Transverse colon (tissue), 4 donors: ENCODE measurements at regions not wholly inside any gene's neighbourhood (a gene's known extent, or its start where the extent isn't known, plus 50 kb on each side); places are given as distances from the start of the nearest gene placed in this dataset.
"Not testable (repeated sequence)": the region's sequence is repeated elsewhere in the genome, so short reads cannot be mapped to it uniquely, and the experiment has no call there.

Source experiments
- DNase-seq: peaks from one replicate; pipeline ENCODE4 v3.0.0-alpha.2; 2019
- H3K27ac ChIP-seq, 4 donors: fragments of 200-600 bp; sonication (generic); 2 replicates each; pipeline ENCODE4 v1.5.1; 2016 to 2018; ENCODE audit warnings: inconsistent platforms in 4 of 4
- H3K27me3 ChIP-seq: fragments of 200-600 bp; sonication (generic); 2 replicates; pipeline ENCODE4 v1.5.1; 2017; ENCODE audit warnings: inconsistent platforms
- H3K36me3 ChIP-seq, 4 donors: fragments of 200-600 bp; sonication (generic); 2 replicates each; pipeline ENCODE4 v1.5.1; 2017 to 2019; ENCODE audit warnings: inconsistent platforms in 4 of 4
- H3K4me1 ChIP-seq, 4 donors: fragments of 200-600 bp; sonication (generic); 2 replicates each; pipeline ENCODE4 v1.5.1; 2017 to 2020; ENCODE audit warnings: inconsistent platforms in 4 of 4
- H3K4me3 ChIP-seq, 4 donors: fragments of 200-600 bp; sonication (generic); 1 replicate in 1 of 4; 2 replicates in 3 of 4; pipeline versions ENCODE4 v1.5.1 to v1.6.1; 2017 to 2019; ENCODE audit warnings: inconsistent platforms in 4 of 4
- H3K9me3 ChIP-seq, 2 donors: fragments of 200-600 bp; sonication (generic); 2 replicates each; pipeline ENCODE4 v1.5.1; 2017 to 2019; ENCODE audit warnings: inconsistent platforms in 2 of 2
- EP300 ChIP-seq: sonication (generic); formaldehyde crosslinking; IDR thresholded peaks from one replicate; pipeline ENCODE4 v1.6.1; 2017; ENCODE audit warnings: antibody characterized with exemption, low read depth
- POLR2A ChIP-seq: fragments of 450-650 bp; IDR thresholded peaks from one replicate; pipeline ENCODE4 v1.6.1; 2016; ENCODE audit warnings: antibody characterized with exemption, mild to moderate bottlenecking, moderate library complexity
- POLR2AphosphoS5 ChIP-seq, 3 donors: sonication (generic); formaldehyde crosslinking; IDR thresholded peaks; one replicate each; pipeline ENCODE4 v1.6.1; 2016; ENCODE audit warnings: antibody characterized with exemption in 3 of 3
- WGBS, 2 donors: methylation state at CpG; one replicate each; pipeline ENCODE4 v1.1.5; 2018; ENCODE audit warnings: low coverage in 1 of 2; 5-methylcytosine and 5-hydroxymethylcytosine counted together
- in situ Hi-C, 4 donors: fragments of 200-750 bp; cut with MboI; loops; one replicate each; pipeline versions ENCODE4 v1.15.0 to v1.15.1; 2017; ENCODE audit warnings: low sequenced_read_pairs in 3 of 4, low pct_ligation_motif_present in 1 of 4, low pct_unique_long_range_greater_than_20kb in 1 of 4
- intact Hi-C: fragments of 100-400 bp; cut with DNase I; formaldehyde crosslinking; loops from one replicate; pipeline ENCODE4 v1.15.1; 2023; ENCODE audit warnings: low total_unique reads
- TF ChIP-seq, protein P1 (sequence below), 5 experiments: fragments of 200-600 bp in 3 of 5; fragments of 450-650 bp in 2 of 5; sonication (generic) in 3 of 5; IDR thresholded peaks; 1 replicate in 2 of 5; 2 replicates in 3 of 5; pipeline ENCODE4 v1.5.1; 2016 to 2017; ENCODE audit warnings: antibody characterized with exemption in 5 of 5, inconsistent platforms in 3 of 5, mild to moderate bottlenecking in 2 of 5, moderate library complexity in 1 of 5

DNA sequence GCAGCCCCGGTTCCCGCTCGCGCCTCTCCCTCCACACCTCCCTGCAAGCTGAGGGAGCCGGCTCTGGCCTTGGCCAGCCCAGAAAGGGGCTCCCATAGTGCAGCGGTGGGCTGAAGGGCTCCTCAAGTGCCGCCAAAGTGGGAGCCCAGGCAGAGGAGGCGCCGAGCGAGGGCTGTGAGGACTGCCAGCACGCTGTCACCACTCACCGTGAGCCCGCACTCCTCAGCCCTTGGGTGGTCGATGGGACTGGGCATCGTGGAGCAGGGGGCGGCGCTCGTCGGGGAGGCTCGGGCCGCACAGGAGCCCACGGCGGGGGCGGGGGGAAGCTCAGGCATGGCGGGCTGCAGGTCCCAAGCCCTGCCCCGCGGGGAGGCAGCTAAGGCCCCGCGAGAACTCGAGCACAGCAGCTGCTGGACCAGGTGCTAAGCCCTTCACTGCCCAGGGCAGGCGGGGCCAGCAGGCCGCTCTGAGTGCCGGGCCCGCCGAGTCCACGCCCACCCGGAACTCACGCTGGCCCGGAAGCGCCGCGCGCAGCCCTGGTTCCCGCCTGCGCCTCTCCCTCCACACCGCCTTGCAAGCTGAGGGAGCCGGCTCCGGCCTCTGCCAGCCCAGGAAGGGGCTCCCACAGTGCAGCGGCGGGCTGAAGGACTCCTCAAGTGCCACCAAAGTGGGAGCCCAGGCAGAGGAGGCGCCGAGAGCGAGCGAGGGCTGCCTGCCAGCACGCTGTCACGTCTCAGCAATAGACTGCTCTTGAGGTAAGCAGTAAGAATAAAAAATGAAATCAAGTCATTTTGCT is 670.2 kb upstream of the CTNND2 start:
- in situ Hi-C loops, H3K36me3 ChIP-seq, H3K27ac ChIP-seq, H3K9me3 ChIP-seq, DNase-seq, H3K4me3 ChIP-seq, H3K4me1 ChIP-seq, H3K27me3 ChIP-seq, intact Hi-C loops: not testable (repeated sequence)
- WGBS, 2 donors = 95% methylated on average over 30 of the region's 56 CpGs; no CpG with 5 or more reads in 1 of the 2 donors

- H3K4me3 ChIP-seq, H3K36me3 ChIP-seq, DNase-seq, intact Hi-C loops, in situ Hi-C loops, H3K9me3 ChIP-seq, H3K27ac ChIP-seq, H3K4me1 ChIP-seq, H3K27me3 ChIP-seq: not testable (repeated sequence)
- WGBS, 2 donors = 95% methylated on average over 29 of the region's 30 CpGs; no CpG with 5 or more reads in 1 of the 2 donors
Observed at GRCh38 chr5:12573916-12574297, 669.7 kb upstream of the CTNND2 start.

DNA sequence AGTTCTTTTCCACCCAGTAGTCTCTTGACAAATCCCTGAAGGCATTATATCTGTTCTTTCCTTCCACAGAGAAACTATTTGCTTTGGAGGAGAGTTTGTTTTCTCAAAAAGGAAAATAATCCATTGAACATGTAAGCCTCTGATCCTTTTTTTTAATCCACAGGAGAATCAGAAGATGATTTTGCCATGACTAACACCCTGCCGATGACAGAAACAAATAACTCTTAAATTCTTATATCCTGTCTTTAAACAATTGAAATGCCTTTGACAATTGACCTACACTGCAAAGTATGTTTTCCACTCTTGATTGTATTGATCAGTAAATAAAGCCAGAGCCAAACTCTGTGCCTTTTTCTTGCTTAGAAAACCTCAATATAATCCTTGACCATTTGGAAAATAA is 666.4 kb upstream of the CTNND2 start:
- Histone ChIP-seq H3K4me3 (no peak overlapping the region), H3K27me3 (no peaks in the 10 kb centered on the region), H3K9me3 (no peaks in the 10 kb centered on the region), H3K4me1 (no peaks in the 10 kb centered on the region), H3K27ac (no peak overlapping the region), H3K36me3 (no peaks in the 10 kb centered on the region)
- no peak for TF ChIP-seq POLR2AphosphoS5 (IDR thresholded peaks at IDR 0.05)
- no peak for DNase-seq
- intact Hi-C loops = no loop called here
- in situ Hi-C loops = no loop called here
- 58 to 73% methylated on average over 1 of the region's 1 CpG for WGBS, 2 donors

DNA sequence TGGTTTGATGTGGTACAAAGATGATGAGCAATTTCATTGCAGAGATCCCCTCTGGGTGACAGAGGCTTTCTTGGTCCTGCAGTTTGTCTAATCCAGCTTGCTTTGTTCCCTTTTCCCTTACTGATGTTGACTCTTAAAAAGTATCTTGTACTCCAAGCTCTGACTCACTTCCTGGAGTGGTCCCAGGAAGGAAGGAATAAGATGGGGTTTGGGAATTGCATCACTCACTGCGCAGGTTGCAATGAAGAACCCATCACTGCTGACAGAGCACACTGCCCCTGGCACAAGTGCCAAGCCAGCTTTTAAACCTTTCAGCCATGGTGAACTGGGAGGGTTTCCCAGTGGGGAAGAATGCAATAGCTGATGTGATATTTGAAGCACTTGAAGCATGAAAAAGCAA is 662.2 kb upstream of the CTNND2 start:
- TF ChIP-seq, protein P1, sequence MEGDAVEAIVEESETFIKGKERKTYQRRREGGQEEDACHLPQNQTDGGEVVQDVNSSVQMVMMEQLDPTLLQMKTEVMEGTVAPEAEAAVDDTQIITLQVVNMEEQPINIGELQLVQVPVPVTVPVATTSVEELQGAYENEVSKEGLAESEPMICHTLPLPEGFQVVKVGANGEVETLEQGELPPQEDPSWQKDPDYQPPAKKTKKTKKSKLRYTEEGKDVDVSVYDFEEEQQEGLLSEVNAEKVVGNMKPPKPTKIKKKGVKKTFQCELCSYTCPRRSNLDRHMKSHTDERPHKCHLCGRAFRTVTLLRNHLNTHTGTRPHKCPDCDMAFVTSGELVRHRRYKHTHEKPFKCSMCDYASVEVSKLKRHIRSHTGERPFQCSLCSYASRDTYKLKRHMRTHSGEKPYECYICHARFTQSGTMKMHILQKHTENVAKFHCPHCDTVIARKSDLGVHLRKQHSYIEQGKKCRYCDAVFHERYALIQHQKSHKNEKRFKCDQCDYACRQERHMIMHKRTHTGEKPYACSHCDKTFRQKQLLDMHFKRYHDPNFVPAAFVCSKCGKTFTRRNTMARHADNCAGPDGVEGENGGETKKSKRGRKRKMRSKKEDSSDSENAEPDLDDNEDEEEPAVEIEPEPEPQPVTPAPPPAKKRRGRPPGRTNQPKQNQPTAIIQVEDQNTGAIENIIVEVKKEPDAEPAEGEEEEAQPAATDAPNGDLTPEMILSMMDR (IDR thresholded peaks at IDR 0.05) = no peak
- TF ChIP-seq POLR2AphosphoS5 (IDR thresholded peaks at IDR 0.05) (no peak), EP300 (no peak), POLR2A (no peak)
- Histone ChIP-seq H3K9me3 (peaks cover 0 to 4% of the 10 kb centered on the region in 2 donors), H3K4me1 (no peaks in the 10 kb centered on the region), H3K27me3 (no peaks in the 10 kb centered on the region), H3K36me3 (no peaks in the 10 kb centered on the region), H3K27ac (no peak overlapping the region), H3K4me3 (no peak overlapping the region)
- in situ Hi-C loops (no loop called here), intact Hi-C loops (no loop called here)
- DNase-seq = no peak
- WGBS, 2 donors = 67 to 100% methylated on average over 1 of the region's 1 CpG

GRCh38 chr5:12557012-12557411 is 652.8 kb upstream of the CTNND2 start:
- intact Hi-C loops = no loop called here

More at GRCh38 chr5:12557012-12557411, 652.8 kb upstream of the CTNND2 start:
- Histone ChIP-seq H3K27ac (no peak overlapping the region), H3K36me3 (no peaks in the 10 kb centered on the region), H3K4me1 (no peaks in the 10 kb centered on the region), H3K27me3 (no peaks in the 10 kb centered on the region), H3K9me3 (peaks cover 0 to 4% of the 10 kb centered on the region in 2 donors), H3K4me3 (no peak overlapping the region)
- 53 to 63% methylated on average over 2 of the region's 2 CpGs for WGBS, 2 donors
- TF ChIP-seq POLR2AphosphoS5 (IDR thresholded peaks at IDR 0.05) = no peak
- TF ChIP-seq, protein P1 (IDR thresholded peaks at IDR 0.05) = no peak
- no peak for TF ChIP-seq EP300
- no peak for TF ChIP-seq POLR2A
- no peak for DNase-seq
- in situ Hi-C loops = no loop called here
